GM23338 (cell line): ENCODE measurements at regions not wholly inside any gene's neighbourhood (a gene's known extent, or its start where the extent isn't known, plus 50 kb on each side); places are given as distances from the start of the nearest gene placed in this dataset.

Experiments used
- ATAC-seq: fragments of 200-7000 bp; cut with Tn5 transposase; 3 replicates; pipeline ENCODE4 v1.9.1; 2020
- DNase-seq: peaks from one replicate; pipeline ENCODE4 v3.0.0-alpha.2; 2015; ENCODE audit warnings: low spot score
- H2AFZ ChIP-seq: fragments of 200-600 bp; sonication (generic); 2 replicates; pipeline ENCODE4 v1.8.0; 2016; ENCODE audit warnings: antibody characterized with exemption, mild to moderate bottlenecking, moderate library complexity
- H3F3A ChIP-seq: fragments of 200-600 bp; sonication (generic); replicated peaks from 2 replicates; pipeline ENCODE4 v1.8.0; 2017; ENCODE audit warnings: antibody characterized with exemption, mixed run types, low read depth
- H3K27ac ChIP-seq: fragments of 200-600 bp; sonication (generic); 2 replicates; pipeline ENCODE4 v1.6.1; 2016; ENCODE audit warnings: low read depth
- H3K27me3 ChIP-seq: fragments of 200-600 bp; sonication (generic); 2 replicates; pipeline ENCODE4 v1.8.0; 2016; ENCODE audit warnings: mild to moderate bottlenecking, mixed run types, moderate library complexity; ENCODE audit not compliant: insufficient read depth
- H3K36me3 ChIP-seq: fragments of 200-600 bp; sonication (generic); 2 replicates; pipeline ENCODE4 v1.8.0; 2016; ENCODE audit warnings: mild to moderate bottlenecking; ENCODE audit not compliant: insufficient read depth
- H3K4me1 ChIP-seq: fragments of 200-600 bp; sonication (generic); 2 replicates; pipeline ENCODE4 v1.8.0; 2016; ENCODE audit warnings: mild to moderate bottlenecking, moderate library complexity; ENCODE audit not compliant: insufficient read depth
- H3K4me2 ChIP-seq: fragments of 200-600 bp; sonication (generic); 2 replicates; pipeline ENCODE4 v1.7.1; 2017; ENCODE audit warnings: mixed run types
- H3K4me3 ChIP-seq: fragments of 200-600 bp; sonication (generic); 2 replicates; pipeline ENCODE4 v1.6.1; 2016; ENCODE audit warnings: mixed run types
- H3K79me2 ChIP-seq: fragments of 200-600 bp; sonication (generic); replicated peaks from 2 replicates; pipeline ENCODE4 v1.8.0; 2017; ENCODE audit warnings: mild to moderate bottlenecking; ENCODE audit not compliant: insufficient read depth
- H3K9me2 ChIP-seq: fragments of 200-600 bp; sonication (generic); 2 replicates; pipeline ENCODE4 v1.8.0; 2017; ENCODE audit not compliant: insufficient read depth
- H4K20me1 ChIP-seq: fragments of 200-600 bp; sonication (generic); replicated peaks from 2 replicates; pipeline ENCODE4 v1.8.0; 2017; ENCODE audit warnings: mild to moderate bottlenecking; ENCODE audit not compliant: insufficient read depth
- H3K27ac Mint-ChIP-seq: 2 replicates; pipeline ENCODE4 v1.8.0; 2020; ENCODE audit warnings: inconsistent platforms, mild to moderate bottlenecking, moderate library complexity, mixed read lengths
- H3K27me3 Mint-ChIP-seq: 3 replicates; pipeline ENCODE4 v1.8.0; 2022; ENCODE audit warnings: low read depth, mild to moderate bottlenecking, moderate library complexity, mixed read lengths, inconsistent platforms; ENCODE audit not compliant: insufficient read depth, poor library complexity
- H3K36me3 Mint-ChIP-seq: 3 replicates; pipeline ENCODE4 v1.8.0; 2021; ENCODE audit warnings: low read depth, mild to moderate bottlenecking, inconsistent platforms, moderate library complexity, mixed read lengths
- H3K4me1 Mint-ChIP-seq: 3 replicates; pipeline ENCODE4 v1.8.0; 2020; ENCODE audit warnings: mild to moderate bottlenecking, inconsistent platforms, mixed read lengths
- H3K4me3 Mint-ChIP-seq: 3 replicates; pipeline ENCODE4 v1.8.0; 2021; ENCODE audit warnings: moderate library complexity, mild to moderate bottlenecking, inconsistent platforms, mixed read lengths
- H3K9me3 Mint-ChIP-seq: 3 replicates; pipeline ENCODE4 v1.8.0; 2020; ENCODE audit warnings: moderate library complexity, mild to moderate bottlenecking, inconsistent platforms, mixed read lengths
- POLR2AphosphoS5 ChIP-seq: IDR thresholded peaks from 2 replicates; pipeline ENCODE4 v1.6.1; 2016; ENCODE audit warnings: antibody characterized with exemption, low read depth
- ZNF114 ChIP-seq: fragments of 250-450 bp; sonication (Bioruptor Pico); IDR thresholded peaks from 2 replicates; pipeline ENCODE4 v1.5.0; 2020; ENCODE audit warnings: mild to moderate bottlenecking, moderate library complexity
- TF ChIP-seq, protein P1 (sequence below): IDR thresholded peaks from 2 replicates; pipeline ENCODE4 v1.6.1; 2016; ENCODE audit warnings: antibody characterized with exemption
- TF ChIP-seq, protein P2 (sequence below), 2 experiments: fragments of 200-600 bp in 1 of 2; sonication (generic) in 1 of 2; conservative IDR thresholded peaks; 2 replicates each; pipeline versions ENCODE4 v1.5.1 to v1.6.1; 2016 to 2017; ENCODE audit warnings: antibody characterized with exemption in 2 of 2, low read depth in 2 of 2, mild to moderate bottlenecking in 2 of 2, moderate library complexity in 1 of 2
- TF ChIP-seq, protein P3 (sequence below): fragments of 250-450 bp; sonication (Bioruptor Pico); IDR thresholded peaks from 2 replicates; pipeline ENCODE4 v1.5.0; 2020; ENCODE audit warnings: mild to moderate bottlenecking, moderate library complexity

DNA sequence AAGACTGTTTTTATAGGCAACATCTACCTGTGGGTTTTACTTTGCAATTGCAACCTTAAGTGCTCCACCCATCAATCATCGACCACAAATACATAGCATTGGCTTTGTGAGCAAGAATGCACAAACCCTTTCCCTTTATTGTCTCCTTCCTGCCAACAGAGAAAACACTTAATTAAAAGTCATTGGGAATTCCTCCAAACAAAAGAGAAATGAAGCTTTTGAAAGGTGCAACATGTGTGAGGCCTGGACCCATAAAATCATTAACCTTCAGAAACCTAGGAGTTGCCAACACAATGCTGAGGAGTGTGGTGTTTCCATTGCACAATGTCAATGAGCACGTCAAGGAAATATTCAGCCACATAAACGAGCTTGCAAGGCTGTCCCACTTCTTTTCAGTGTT lies 223.2 kb downstream of the BLID start (continued):
- TF ChIP-seq, protein P1, sequence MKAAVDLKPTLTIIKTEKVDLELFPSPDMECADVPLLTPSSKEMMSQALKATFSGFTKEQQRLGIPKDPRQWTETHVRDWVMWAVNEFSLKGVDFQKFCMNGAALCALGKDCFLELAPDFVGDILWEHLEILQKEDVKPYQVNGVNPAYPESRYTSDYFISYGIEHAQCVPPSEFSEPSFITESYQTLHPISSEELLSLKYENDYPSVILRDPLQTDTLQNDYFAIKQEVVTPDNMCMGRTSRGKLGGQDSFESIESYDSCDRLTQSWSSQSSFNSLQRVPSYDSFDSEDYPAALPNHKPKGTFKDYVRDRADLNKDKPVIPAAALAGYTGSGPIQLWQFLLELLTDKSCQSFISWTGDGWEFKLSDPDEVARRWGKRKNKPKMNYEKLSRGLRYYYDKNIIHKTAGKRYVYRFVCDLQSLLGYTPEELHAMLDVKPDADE, result no peak
- TF ChIP-seq ZNF114 (CRISPR knock-in tag) (no peak), POLR2AphosphoS5 (no peak)
- TF ChIP-seq, protein P2, sequence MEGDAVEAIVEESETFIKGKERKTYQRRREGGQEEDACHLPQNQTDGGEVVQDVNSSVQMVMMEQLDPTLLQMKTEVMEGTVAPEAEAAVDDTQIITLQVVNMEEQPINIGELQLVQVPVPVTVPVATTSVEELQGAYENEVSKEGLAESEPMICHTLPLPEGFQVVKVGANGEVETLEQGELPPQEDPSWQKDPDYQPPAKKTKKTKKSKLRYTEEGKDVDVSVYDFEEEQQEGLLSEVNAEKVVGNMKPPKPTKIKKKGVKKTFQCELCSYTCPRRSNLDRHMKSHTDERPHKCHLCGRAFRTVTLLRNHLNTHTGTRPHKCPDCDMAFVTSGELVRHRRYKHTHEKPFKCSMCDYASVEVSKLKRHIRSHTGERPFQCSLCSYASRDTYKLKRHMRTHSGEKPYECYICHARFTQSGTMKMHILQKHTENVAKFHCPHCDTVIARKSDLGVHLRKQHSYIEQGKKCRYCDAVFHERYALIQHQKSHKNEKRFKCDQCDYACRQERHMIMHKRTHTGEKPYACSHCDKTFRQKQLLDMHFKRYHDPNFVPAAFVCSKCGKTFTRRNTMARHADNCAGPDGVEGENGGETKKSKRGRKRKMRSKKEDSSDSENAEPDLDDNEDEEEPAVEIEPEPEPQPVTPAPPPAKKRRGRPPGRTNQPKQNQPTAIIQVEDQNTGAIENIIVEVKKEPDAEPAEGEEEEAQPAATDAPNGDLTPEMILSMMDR (conservative IDR thresholded peaks at IDR 0.05; ENCODE audit: low read depth in 2 of 2), result no peak

DNA sequence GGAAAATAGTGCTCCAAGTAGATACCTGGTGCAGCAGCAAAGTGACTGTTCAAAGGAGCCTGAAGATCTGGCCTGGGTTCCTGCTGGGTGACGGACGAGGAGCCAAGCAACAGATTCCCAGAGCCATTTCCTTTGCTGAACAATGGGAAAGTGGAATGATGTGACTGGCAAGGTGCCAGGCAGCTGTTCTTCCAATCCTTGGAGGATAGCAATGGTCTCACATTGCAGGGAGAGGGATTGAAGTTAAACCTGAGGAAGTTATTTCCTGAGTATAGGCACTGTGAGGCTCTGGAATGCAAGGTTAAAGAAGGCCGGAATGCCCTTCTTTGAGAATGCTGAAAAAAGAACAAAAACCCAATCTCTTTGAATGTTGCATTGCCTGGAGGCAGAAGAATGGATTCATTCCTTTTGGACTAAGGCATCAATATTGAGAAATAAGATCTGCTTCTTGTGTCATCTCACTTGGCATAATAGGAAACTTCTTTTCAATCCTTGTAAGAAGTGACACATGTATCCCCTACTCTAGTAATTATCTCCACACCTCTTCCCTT lies 223.8 kb downstream of the BLID start:
- TF ChIP-seq, protein P3, sequence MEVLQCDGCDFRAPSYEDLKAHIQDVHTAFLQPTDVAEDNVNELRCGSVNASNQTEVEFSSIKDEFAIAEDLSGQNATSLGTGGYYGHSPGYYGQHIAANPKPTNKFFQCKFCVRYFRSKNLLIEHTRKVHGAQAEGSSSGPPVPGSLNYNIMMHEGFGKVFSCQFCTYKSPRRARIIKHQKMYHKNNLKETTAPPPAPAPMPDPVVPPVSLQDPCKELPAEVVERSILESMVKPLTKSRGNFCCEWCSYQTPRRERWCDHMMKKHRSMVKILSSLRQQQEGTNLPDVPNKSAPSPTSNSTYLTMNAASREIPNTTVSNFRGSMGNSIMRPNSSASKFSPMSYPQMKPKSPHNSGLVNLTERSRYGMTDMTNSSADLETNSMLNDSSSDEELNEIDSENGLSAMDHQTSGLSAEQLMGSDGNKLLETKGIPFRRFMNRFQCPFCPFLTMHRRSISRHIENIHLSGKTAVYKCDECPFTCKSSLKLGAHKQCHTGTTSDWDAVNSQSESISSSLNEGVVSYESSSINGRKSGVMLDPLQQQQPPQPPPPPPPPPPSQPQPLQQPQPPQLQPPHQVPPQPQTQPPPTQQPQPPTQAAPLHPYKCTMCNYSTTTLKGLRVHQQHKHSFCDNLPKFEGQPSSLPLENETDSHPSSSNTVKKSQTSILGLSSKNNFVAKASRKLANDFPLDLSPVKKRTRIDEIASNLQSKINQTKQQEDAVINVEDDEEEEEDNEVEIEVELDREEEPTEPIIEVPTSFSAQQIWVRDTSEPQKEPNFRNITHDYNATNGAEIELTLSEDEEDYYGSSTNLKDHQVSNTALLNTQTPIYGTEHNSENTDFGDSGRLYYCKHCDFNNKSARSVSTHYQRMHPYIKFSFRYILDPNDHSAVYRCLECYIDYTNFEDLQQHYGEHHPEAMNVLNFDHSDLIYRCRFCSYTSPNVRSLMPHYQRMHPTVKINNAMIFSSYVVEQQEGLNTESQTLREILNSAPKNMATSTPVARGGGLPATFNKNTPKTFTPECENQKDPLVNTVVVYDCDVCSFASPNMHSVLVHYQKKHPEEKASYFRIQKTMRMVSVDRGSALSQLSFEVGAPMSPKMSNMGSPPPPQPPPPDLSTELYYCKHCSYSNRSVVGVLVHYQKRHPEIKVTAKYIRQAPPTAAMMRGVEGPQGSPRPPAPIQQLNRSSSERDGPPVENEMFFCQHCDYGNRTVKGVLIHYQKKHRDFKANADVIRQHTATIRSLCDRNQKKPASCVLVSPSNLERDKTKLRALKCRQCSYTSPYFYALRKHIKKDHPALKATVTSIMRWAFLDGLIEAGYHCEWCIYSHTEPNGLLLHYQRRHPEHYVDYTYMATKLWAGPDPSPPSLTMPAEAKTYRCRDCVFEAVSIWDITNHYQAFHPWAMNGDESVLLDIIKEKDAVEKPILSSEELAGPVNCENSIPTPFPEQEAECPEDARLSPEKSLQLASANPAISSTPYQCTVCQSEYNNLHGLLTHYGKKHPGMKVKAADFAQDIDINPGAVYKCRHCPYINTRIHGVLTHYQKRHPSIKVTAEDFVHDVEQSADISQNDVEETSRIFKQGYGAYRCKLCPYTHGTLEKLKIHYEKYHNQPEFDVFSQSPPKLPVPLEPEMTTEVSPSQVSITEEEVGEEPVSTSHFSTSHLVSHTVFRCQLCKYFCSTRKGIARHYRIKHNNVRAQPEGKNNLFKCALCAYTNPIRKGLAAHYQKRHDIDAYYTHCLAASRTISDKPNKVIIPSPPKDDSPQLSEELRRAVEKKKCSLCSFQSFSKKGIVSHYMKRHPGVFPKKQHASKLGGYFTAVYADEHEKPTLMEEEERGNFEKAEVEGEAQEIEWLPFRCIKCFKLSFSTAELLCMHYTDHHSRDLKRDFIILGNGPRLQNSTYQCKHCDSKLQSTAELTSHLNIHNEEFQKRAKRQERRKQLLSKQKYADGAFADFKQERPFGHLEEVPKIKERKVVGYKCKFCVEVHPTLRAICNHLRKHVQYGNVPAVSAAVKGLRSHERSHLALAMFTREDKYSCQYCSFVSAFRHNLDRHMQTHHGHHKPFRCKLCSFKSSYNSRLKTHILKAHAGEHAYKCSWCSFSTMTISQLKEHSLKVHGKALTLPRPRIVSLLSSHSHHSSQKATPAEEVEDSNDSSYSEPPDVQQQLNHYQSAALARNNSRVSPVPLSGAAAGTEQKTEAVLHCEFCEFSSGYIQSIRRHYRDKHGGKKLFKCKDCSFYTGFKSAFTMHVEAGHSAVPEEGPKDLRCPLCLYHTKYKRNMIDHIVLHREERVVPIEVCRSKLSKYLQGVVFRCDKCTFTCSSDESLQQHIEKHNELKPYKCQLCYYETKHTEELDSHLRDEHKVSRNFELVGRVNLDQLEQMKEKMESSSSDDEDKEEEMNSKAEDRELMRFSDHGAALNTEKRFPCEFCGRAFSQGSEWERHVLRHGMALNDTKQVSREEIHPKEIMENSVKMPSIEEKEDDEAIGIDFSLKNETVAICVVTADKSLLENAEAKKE (CRISPR knock-in tag), result peak; percentile 35; the same call in 1 of the 2 replicates
- no peak for TF ChIP-seq POLR2AphosphoS5
- Histone ChIP-seq H3F3A (no peaks in the 10 kb centered on the region), H3K4me2 (no peak overlapping the region), H3K36me3 (no peaks in the 10 kb centered on the region), H3K4me1 (peaks cover 22% of the 10 kb centered on the region; the same call in 1 of the 2 replicates), H4K20me1 (no peaks in the 10 kb centered on the region), H3K27ac (peak overlapping the region; percentile 66; the same call in 1 of the 2 replicates), H2AFZ (no peak overlapping the region), H3K79me2 (no peaks in the 10 kb centered on the region), H3K27me3 (no peaks in the 10 kb centered on the region), H3K4me3 (no peak overlapping the region), H3K9me2 (peaks cover 27% of the 10 kb centered on the region)
- peak; percentile 61 for DNase-seq
- Mint-ChIP-seq H3K4me3 (no peak overlapping the region), H3K4me1 (peaks cover 12% of the 10 kb centered on the region; the same call in 2 of the 3 replicates), H3K27me3 (no peaks in the 10 kb centered on the region), H3K9me3 (peaks cover 3% of the 10 kb centered on the region; the same call in 1 of the 3 replicates), H3K36me3 (no peaks in the 10 kb centered on the region), H3K27ac (no peak overlapping the region)
- ATAC-seq, result peak; percentile 62
